ENCODE measurements at regions not wholly inside any gene's neighbourhood (a gene's known extent, or its start where the extent isn't known, plus 50 kb on each side); places are given as distances from the start of the nearest gene placed in this dataset.

DNA sequence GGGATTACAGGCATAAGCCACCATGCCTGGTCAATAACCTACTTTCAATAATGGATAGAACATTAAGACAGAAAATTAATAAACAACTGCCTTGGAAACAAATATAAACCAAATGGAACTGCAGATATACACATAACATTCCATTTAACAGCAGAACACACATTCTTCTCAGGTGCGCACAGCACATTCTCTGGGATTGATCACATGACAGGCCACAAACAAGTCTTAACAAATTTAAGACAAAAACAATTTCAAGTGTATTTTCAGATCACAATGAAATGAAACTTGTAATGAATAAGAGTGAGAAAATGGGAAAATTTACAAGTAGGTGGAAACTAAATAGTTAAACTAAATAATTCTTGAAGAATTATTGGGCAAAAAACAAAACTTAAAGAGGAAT is 167.9 kb downstream of the TBX18 start:
- intact Hi-C loops (cut with micrococcal nuclease), result no loop called here
- ChIA-PET POLR2A (interaction anchor here (0.6 to 1.0 kb wide), 2 partner anchors 10 to 19 kb away, joined by 3 to 5 read pairs; no protein-coding TSS in a partner anchor), CTCF (ENCODE audit: low intra/inter-chr PET ratio) (no interaction called here)
- H3K36me3 ChIP-seq (ENCODE audit: control insufficient read depth, insufficient read depth, low read length), result no peaks in the 10 kb centered on the region
- H3K9ac ChIP-seq (ENCODE audit: insufficient read depth in 1 of 2, low read depth in 2 of 2, low read length in 2 of 2), result no peak overlapping the region
- DNase-seq (ENCODE audit: extremely low read depth in 1 of 4, low spot score in 3 of 4) (no peak), ATAC-seq (no peak), FAIRE-seq (no peak)
- no peaks in the 10 kb centered on the region for H3K9me1 ChIP-seq (ENCODE audit: control insufficient read depth, insufficient read depth, low read length)
- in situ Hi-C loops (cut with MboI), result no loop called here
- no peaks in the 10 kb centered on the region for H3K79me2 ChIP-seq (ENCODE audit: control insufficient read depth, insufficient read depth, low read length)
- WGBS (ENCODE audit: insufficient coverage, low coverage, missing lambda C conversion rate), result 33% methylated on average over 1 of the region's 1 CpG
- H3K9me3 ChIP-seq (replicated peaks; ENCODE audit: control insufficient read depth, insufficient read depth, low read depth, low read length), result no peaks in the 10 kb centered on the region
- H4K20me1 ChIP-seq (replicated peaks; ENCODE audit: control insufficient read depth, insufficient read depth, low read length), result no peaks in the 10 kb centered on the region
- no peak overlapping the region for H3K27ac ChIP-seq (ENCODE audit: extremely low read depth, low read depth, low read length)
- no peak overlapping the region for H3K4me3 ChIP-seq
- H2AFZ ChIP-seq (ENCODE audit: low read depth, low read length), result no peak overlapping the region
- H3K27me3 ChIP-seq (ENCODE audit: control insufficient read depth in 2 of 2, insufficient read depth in 2 of 2, low read length in 2 of 2), result 0 out of 5 replicates have a peak, but pooled peaks cover 0 to 5% of the 10 kb centered on the region in 2 experiments
- no peak overlapping the region for H3K4me2 ChIP-seq (ENCODE audit: insufficient read depth, low read length)
- TF ChIP-seq RAD51 (IDR thresholded peaks at IDR 0.05; ENCODE audit: borderline replicate concordance, low read depth) (peak; percentile 66), CBFA2T2 (conservative IDR thresholded peaks at IDR 0.05) (0 out of 2 replicates have a peak, but pooled peaks have one; percentile 17)
- TF ChIP-seq, protein P1, sequence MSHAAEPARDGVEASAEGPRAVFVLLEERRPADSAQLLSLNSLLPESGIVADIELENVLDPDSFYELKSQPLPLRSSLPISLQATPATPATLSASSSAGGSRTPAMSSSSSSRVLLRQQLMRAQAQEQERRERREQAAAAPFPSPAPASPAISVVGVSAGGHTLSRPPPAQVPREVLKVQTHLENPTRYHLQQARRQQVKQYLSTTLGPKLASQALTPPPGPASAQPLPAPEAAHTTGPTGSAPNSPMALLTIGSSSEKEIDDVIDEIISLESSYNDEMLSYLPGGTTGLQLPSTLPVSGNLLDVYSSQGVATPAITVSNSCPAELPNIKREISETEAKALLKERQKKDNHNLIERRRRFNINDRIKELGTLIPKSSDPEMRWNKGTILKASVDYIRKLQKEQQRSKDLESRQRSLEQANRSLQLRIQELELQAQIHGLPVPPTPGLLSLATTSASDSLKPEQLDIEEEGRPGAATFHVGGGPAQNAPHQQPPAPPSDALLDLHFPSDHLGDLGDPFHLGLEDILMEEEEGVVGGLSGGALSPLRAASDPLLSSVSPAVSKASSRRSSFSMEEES (CRISPR knock-in tag; IDR thresholded peaks at IDR 0.05), result peak; percentile 80
- TF ChIP-seq, protein P2, sequence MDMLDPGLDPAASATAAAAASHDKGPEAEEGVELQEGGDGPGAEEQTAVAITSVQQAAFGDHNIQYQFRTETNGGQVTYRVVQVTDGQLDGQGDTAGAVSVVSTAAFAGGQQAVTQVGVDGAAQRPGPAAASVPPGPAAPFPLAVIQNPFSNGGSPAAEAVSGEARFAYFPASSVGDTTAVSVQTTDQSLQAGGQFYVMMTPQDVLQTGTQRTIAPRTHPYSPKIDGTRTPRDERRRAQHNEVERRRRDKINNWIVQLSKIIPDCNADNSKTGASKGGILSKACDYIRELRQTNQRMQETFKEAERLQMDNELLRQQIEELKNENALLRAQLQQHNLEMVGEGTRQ (CRISPR knock-in tag; IDR thresholded peaks at IDR 0.05), result 0 out of 2 replicates have a peak, but pooled peaks have one; percentile 22
- TF ChIP-seq, protein P3, sequence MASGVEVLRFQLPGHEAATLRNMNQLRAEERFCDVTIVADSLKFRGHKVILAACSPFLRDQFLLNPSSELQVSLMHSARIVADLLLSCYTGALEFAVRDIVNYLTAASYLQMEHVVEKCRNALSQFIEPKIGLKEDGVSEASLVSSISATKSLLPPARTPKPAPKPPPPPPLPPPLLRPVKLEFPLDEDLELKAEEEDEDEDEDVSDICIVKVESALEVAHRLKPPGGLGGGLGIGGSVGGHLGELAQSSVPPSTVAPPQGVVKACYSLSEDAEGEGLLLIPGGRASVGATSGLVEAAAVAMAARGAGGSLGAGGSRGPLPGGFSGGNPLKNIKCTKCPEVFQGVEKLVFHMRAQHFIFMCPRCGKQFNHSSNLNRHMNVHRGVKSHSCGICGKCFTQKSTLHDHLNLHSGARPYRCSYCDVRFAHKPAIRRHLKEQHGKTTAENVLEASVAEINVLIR (CRISPR knock-in tag; IDR thresholded peaks at IDR 0.05), result no peak
- BruUV-seq (replicated peaks), result no TSS peak
- H3K4me1 ChIP-seq (replicated peaks in 1 of 2; ENCODE audit: control insufficient read depth in 2 of 2, insufficient read depth in 2 of 2, low read length in 2 of 2), result no peaks in the 10 kb centered on the region

All from K562 (cell line).